ENCODE measurements at regions not wholly inside any gene's neighbourhood (a gene's known extent, or its start where the extent isn't known, plus 50 kb on each side); places are given as distances from the start of the nearest gene placed in this dataset.

DNA sequence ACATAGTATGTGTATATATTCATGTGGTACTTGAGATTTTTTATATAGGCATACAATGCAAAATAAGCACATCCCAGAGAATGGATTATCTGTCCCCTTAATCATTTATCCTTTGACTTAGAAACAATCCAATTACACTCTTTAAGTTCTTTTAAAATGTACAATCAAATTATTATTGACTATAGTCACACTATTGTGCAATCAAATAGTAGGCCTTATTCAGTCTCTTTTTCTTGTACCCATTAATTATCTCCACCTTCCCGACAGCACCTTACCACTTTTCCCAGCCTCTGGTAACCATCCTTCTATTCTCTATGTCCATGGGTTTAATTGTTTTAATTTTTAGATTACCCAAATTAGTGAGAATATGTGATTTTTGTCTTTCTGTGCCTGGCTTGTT is 914.1 kb downstream of the CCDC85A start:
- TF ChIP-seq, protein P1, sequence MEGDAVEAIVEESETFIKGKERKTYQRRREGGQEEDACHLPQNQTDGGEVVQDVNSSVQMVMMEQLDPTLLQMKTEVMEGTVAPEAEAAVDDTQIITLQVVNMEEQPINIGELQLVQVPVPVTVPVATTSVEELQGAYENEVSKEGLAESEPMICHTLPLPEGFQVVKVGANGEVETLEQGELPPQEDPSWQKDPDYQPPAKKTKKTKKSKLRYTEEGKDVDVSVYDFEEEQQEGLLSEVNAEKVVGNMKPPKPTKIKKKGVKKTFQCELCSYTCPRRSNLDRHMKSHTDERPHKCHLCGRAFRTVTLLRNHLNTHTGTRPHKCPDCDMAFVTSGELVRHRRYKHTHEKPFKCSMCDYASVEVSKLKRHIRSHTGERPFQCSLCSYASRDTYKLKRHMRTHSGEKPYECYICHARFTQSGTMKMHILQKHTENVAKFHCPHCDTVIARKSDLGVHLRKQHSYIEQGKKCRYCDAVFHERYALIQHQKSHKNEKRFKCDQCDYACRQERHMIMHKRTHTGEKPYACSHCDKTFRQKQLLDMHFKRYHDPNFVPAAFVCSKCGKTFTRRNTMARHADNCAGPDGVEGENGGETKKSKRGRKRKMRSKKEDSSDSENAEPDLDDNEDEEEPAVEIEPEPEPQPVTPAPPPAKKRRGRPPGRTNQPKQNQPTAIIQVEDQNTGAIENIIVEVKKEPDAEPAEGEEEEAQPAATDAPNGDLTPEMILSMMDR (IDR thresholded peaks at IDR 0.05; ENCODE audit: unreplicated experiment), result no peak
- Mint-ChIP-seq H3K36me3 (ENCODE audit: insufficient read depth, unreplicated experiment) (no peaks in the 10 kb centered on the region), H3K4me1 (ENCODE audit: insufficient read depth, unreplicated experiment) (no peaks in the 10 kb centered on the region), H3K4me3 (ENCODE audit: unreplicated experiment) (no peak overlapping the region), H3K27me3 (ENCODE audit: insufficient read depth, unreplicated experiment) (no peaks in the 10 kb centered on the region), H3K9me3 (ENCODE audit: unreplicated experiment) (peaks cover 20% of the 10 kb centered on the region), H3K27ac (ENCODE audit: low read depth, unreplicated experiment) (no peak overlapping the region)
- BruUV-seq (replicated peaks), result no TSS peak
- no peak for DNase-seq (ENCODE audit: unreplicated experiment)
- intact Hi-C loops (cut with micrococcal nuclease), result no loop called here
- ChIA-PET POLR2A (no interaction called here), CTCF (no interaction called here)

DNA sequence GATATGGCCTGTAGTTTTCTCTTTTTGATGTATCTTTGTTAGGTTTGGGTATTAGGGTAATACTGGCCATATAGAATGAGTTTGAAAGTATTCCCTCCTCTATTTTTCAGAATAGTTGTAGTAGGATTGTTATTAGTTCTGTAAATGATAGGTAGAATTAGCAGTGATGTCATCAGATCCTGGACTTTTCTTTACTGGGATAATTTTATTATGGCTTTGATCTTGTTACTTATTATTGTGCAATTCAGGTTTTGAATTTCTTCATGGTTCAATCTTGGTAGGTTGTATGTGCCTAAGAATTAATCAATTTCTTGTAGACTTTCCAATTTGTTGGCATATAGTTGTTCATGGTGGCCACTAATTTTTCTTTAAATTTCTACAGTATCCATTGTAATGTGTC is 916.6 kb downstream of the CCDC85A start:
- H3K36me3 Mint-ChIP-seq (ENCODE audit: insufficient read depth, unreplicated experiment), result no peaks in the 10 kb centered on the region
- no TSS peak for BruUV-seq (replicated peaks)

DNA sequence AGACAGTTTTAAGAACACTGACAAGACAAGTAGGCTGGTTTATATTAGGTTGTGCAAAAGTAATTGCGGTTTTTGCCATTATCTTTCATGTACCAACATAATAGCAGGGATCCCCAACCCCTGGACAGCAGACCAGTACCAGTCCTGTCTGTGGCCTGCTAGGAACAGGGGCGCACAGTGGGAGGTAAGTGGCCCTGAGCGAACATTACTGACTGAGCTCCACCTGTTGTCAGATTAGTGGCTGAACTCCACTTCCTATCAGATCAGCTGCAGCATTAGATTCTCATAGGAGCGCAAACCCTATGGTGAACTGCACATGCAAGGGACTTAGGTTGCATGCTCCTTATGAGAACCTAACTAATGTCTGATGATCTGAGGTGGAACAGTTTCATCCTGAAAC is 921.9 kb downstream of the CCDC85A start:
- no peak for DNase-seq (ENCODE audit: unreplicated experiment)
- H3K9me3 Mint-ChIP-seq (ENCODE audit: unreplicated experiment), result peaks cover 22% of the 10 kb centered on the region
- no peak overlapping the region for H3K27ac Mint-ChIP-seq (ENCODE audit: low read depth, unreplicated experiment)
- TF ChIP-seq, protein P1 (IDR thresholded peaks at IDR 0.05; ENCODE audit: unreplicated experiment), result no peak
- H3K36me3 Mint-ChIP-seq (ENCODE audit: insufficient read depth, unreplicated experiment), result no peaks in the 10 kb centered on the region
- ChIA-PET POLR2A (no interaction called here), CTCF (no interaction called here)
- intact Hi-C loops (cut with micrococcal nuclease), result no loop called here
- no peak overlapping the region for H3K4me3 Mint-ChIP-seq (ENCODE audit: unreplicated experiment)
- no peaks in the 10 kb centered on the region for H3K27me3 Mint-ChIP-seq (ENCODE audit: insufficient read depth, unreplicated experiment)
- BruUV-seq (replicated peaks), result no TSS peak
- no peaks in the 10 kb centered on the region for H3K4me1 Mint-ChIP-seq (ENCODE audit: insufficient read depth, unreplicated experiment)

More for the DNA sequence above, 916.6 kb downstream of the CCDC85A start:
- intact Hi-C loops (cut with micrococcal nuclease), result no loop called here
- ChIA-PET CTCF (no interaction called here), POLR2A (no interaction called here)
- H3K27ac Mint-ChIP-seq (ENCODE audit: low read depth, unreplicated experiment), result no peak overlapping the region
- TF ChIP-seq, protein P1 (IDR thresholded peaks at IDR 0.05; ENCODE audit: unreplicated experiment), result no peak
- peaks cover 28% of the 10 kb centered on the region for H3K9me3 Mint-ChIP-seq (ENCODE audit: unreplicated experiment)
- H3K4me3 Mint-ChIP-seq (ENCODE audit: unreplicated experiment), result no peak overlapping the region
- no peaks in the 10 kb centered on the region for H3K4me1 Mint-ChIP-seq (ENCODE audit: insufficient read depth, unreplicated experiment)
- no peaks in the 10 kb centered on the region for H3K27me3 Mint-ChIP-seq (ENCODE audit: insufficient read depth, unreplicated experiment)
- no peak for DNase-seq (ENCODE audit: unreplicated experiment)

DNA sequence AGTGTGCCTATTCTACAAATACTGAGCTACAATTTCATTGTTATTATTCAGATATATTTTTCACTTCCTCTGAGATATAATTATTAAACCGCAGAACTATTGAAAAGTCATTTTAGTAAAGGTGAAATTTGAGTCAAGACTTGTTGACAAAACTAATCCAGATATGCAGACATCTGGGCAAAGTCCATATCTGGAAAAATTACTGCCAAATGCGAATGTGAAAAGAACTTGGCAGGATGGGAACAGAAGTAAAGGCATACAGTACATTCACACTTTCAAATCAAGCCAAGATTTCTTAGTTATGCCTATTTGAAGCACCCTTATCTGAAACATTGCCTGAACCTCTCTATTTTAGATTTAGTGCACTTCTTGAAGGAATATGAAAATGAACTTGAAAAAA is 923.6 kb downstream of the CCDC85A start:
- H3K27ac Mint-ChIP-seq (ENCODE audit: low read depth, unreplicated experiment), result no peak overlapping the region
- H3K36me3 Mint-ChIP-seq (ENCODE audit: insufficient read depth, unreplicated experiment), result no peaks in the 10 kb centered on the region
- no TSS peak for BruUV-seq (replicated peaks)
- intact Hi-C loops (cut with micrococcal nuclease), result no loop called here
- peaks cover 13% of the 10 kb centered on the region for H3K9me3 Mint-ChIP-seq (ENCODE audit: unreplicated experiment)
- no peak overlapping the region for H3K4me3 Mint-ChIP-seq (ENCODE audit: unreplicated experiment)
- ChIA-PET POLR2A (no interaction called here), CTCF (no interaction called here)
- TF ChIP-seq, protein P1 (IDR thresholded peaks at IDR 0.05; ENCODE audit: unreplicated experiment), result no peak
- no peaks in the 10 kb centered on the region for H3K4me1 Mint-ChIP-seq (ENCODE audit: insufficient read depth, unreplicated experiment)
- DNase-seq (ENCODE audit: unreplicated experiment), result no peak
- H3K27me3 Mint-ChIP-seq (ENCODE audit: insufficient read depth, unreplicated experiment), result no peaks in the 10 kb centered on the region
